ENCODE measurements at regions not wholly inside any gene's neighbourhood (a gene's known extent, or its start where the extent isn't known, plus 50 kb on each side); places are given as distances from the start of the nearest gene placed in this dataset.

- Histone ChIP-seq H3K27me3 (ENCODE audit: control insufficient read depth, insufficient read depth, low read length) (no peaks in the 10 kb centered on the region), H4K8ac (ENCODE audit: low read depth in 2 of 2, low read length in 2 of 2) (no peak overlapping the region), H3K23ac (ENCODE audit: low read depth, low read length) (no peak overlapping the region), H3K56ac (ENCODE audit: extremely low read depth, insufficient read depth, low read length) (no peak overlapping the region), H2BK5ac (ENCODE audit: low read depth, low read length, poor library complexity, severe bottlenecking) (no peak overlapping the region), H2BK120ac (ENCODE audit: low read depth, low read length) (no peak overlapping the region), H3K27ac (ENCODE audit: insufficient read depth, low read length) (no peak overlapping the region), H3K9me3 (ENCODE audit: control insufficient read depth, insufficient read depth, low read length) (no peaks in the 10 kb centered on the region), H3K14ac (replicated peaks; ENCODE audit: low read depth, low read length) (no peak overlapping the region), H3K9me1 (ENCODE audit: insufficient read depth, low read length) (no peaks in the 10 kb centered on the region), H2AFZ (replicated peaks; ENCODE audit: low read length, poor library complexity) (no peak overlapping the region), H3K4me2 (ENCODE audit: low read depth, low read length) (no peak overlapping the region), H3K79me1 (ENCODE audit: low read depth in 1 of 2, low read length in 2 of 2) (no peaks in the 10 kb centered on the region), H3K4me1 (ENCODE audit: control insufficient read depth, insufficient read depth, low read length) (no peaks in the 10 kb centered on the region), H3K9ac (ENCODE audit: low read depth, low read length) (no peak overlapping the region), H4K91ac (ENCODE audit: insufficient read depth, low read depth, low read length) (no peak overlapping the region), H2AK5ac (ENCODE audit: low read depth, low read length) (no peak overlapping the region), H3K36me3 (ENCODE audit: control insufficient read depth, insufficient read depth, low read length) (no peaks in the 10 kb centered on the region), H4K20me1 (ENCODE audit: insufficient read depth, low read length) (no peaks in the 10 kb centered on the region), H3K4me3 (ENCODE audit: insufficient read depth, low read depth, low read length) (no peak overlapping the region), H2BK20ac (ENCODE audit: low read depth, low read length) (no peak overlapping the region), H4K5ac (ENCODE audit: low read depth, low read length) (no peak overlapping the region), H2BK15ac (ENCODE audit: low read depth, low read length) (no peak overlapping the region), H3K4ac (ENCODE audit: low read depth, low read length) (no peak overlapping the region), H2AK9ac (replicated peaks; ENCODE audit: low read depth, low read length, poor library complexity) (no peak overlapping the region), H3K18ac (ENCODE audit: low read depth, low read length) (no peak overlapping the region)
- POLR2A ChIA-PET (ENCODE audit: unreplicated experiment), result no interaction called here
- ATAC-seq (ENCODE audit: low read depth) (no peak), DNase-seq (no peak)
- BruUV-seq (replicated peaks), result no TSS peak
- dilution Hi-C loops (cut with HindIII; ENCODE audit: low sequenced_read_pairs, unreplicated experiment), result no loop called here
- WGBS, 2 experiments (ENCODE audit: extremely low coverage in 2 of 2, insufficient read length in 1 of 2), result 50% methylated on average over 3 of the region's 7 CpGs; no CpG with 5 or more reads in 1 of the 2 experiments
- CTCF ChIA-PET, result no interaction called here
- in situ Hi-C loops (cut with MboI; ENCODE audit: low sequenced_read_pairs), result no loop called here
- intact Hi-C loops (cut with micrococcal nuclease), result no loop called here
- TF ChIP-seq SMC3 (IDR thresholded peaks at IDR 0.05; ENCODE audit: low read depth, low read length) (no peak), NFE2L2 (IDR thresholded peaks at IDR 0.05; ENCODE audit: low read depth, low read length) (no peak)
These were observed 56.4 kb upstream of the TRPC4 start for GRCh38 chr13:37925878-37926473.
